GM18502 (cell line): ENCODE measurements at regions not wholly inside any gene's neighbourhood (a gene's known extent, or its start where the extent isn't known, plus 50 kb on each side); places are given as distances from the start of the nearest gene placed in this dataset.

Experiments
- ATAC-seq: cut with Tn5 transposase; IDR thresholded peaks from one replicate; pipeline ENCODE4 v1.9.1; 2021; ENCODE audit warnings: mild to moderate bottlenecking; ENCODE audit not compliant: unreplicated experiment, poor library complexity

GRCh38 chr15:56868170-56868569 is 50.3 kb upstream of the TCF12 start:
- no peak for ATAC-seq

- no peak for ATAC-seq
Observed at GRCh38 chr15:56866803-56867202, 51.6 kb upstream of the TCF12 start.

- ATAC-seq, result no peak
Observed at GRCh38 chr15:56857828-56858227, 60.6 kb upstream of the TCF12 start.

- no peak for ATAC-seq
Observed at GRCh38 chr15:56856934-56857333, 61.5 kb upstream of the TCF12 start.

- ATAC-seq, result no peak
Observed at GRCh38 chr15:56844892-56845291, 73.6 kb upstream of the TCF12 start.

- no peak for ATAC-seq
Observed at GRCh38 chr15:56844471-56844870, 74.0 kb upstream of the TCF12 start.

- ATAC-seq, result no peak
Observed at GRCh38 chr15:56839641-56840040, 78.8 kb upstream of the TCF12 start.

- no peak for ATAC-seq
Observed at GRCh38 chr15:56839099-56839498, 79.3 kb upstream of the TCF12 start.

GRCh38 chr15:56838085-56838484 is 80.4 kb upstream of the TCF12 start:
- no peak for ATAC-seq

GRCh38 chr15:56837273-56837672 is 81.2 kb upstream of the TCF12 start:
- ATAC-seq, result no peak

GRCh38 chr15:56835718-56836171 is 82.7 kb upstream of the TCF12 start:
- ATAC-seq, result no peak

- ATAC-seq, result no peak
Observed at GRCh38 chr15:56832125-56832524, 86.3 kb upstream of the TCF12 start.

- no peak for ATAC-seq
Observed at GRCh38 chr15:56831467-56832005, 86.9 kb upstream of the TCF12 start.

GRCh38 chr15:56824175-56824574 is 90.9 kb upstream of the ZNF280D start:
- no peak for ATAC-seq

- ATAC-seq, result peak; percentile 63
Observed at GRCh38 chr15:56821721-56822425, 88.6 kb upstream of the ZNF280D start.

GRCh38 chr15:56820333-56820732 is 87.0 kb upstream of the ZNF280D start:
- ATAC-seq, result no peak

GRCh38 chr15:56817321-56818080 is 84.2 kb upstream of the ZNF280D start:
- ATAC-seq, result no peak

- ATAC-seq, result no peak
Observed at GRCh38 chr15:56816781-56817180, 83.5 kb upstream of the ZNF280D start.

- ATAC-seq, result no peak
Observed at GRCh38 chr15:56815247-56815646, 81.9 kb upstream of the ZNF280D start.

- ATAC-seq, result no peak
Observed at GRCh38 chr15:56814429-56814828, 81.1 kb upstream of the ZNF280D start.

- ATAC-seq, result no peak
Observed at GRCh38 chr15:56813995-56814394, 80.7 kb upstream of the ZNF280D start.
